ENCODE measurements at regions not wholly inside any gene's neighbourhood (a gene's known extent, or its start where the extent isn't known, plus 50 kb on each side); places are given as distances from the start of the nearest gene placed in this dataset.

DNA sequence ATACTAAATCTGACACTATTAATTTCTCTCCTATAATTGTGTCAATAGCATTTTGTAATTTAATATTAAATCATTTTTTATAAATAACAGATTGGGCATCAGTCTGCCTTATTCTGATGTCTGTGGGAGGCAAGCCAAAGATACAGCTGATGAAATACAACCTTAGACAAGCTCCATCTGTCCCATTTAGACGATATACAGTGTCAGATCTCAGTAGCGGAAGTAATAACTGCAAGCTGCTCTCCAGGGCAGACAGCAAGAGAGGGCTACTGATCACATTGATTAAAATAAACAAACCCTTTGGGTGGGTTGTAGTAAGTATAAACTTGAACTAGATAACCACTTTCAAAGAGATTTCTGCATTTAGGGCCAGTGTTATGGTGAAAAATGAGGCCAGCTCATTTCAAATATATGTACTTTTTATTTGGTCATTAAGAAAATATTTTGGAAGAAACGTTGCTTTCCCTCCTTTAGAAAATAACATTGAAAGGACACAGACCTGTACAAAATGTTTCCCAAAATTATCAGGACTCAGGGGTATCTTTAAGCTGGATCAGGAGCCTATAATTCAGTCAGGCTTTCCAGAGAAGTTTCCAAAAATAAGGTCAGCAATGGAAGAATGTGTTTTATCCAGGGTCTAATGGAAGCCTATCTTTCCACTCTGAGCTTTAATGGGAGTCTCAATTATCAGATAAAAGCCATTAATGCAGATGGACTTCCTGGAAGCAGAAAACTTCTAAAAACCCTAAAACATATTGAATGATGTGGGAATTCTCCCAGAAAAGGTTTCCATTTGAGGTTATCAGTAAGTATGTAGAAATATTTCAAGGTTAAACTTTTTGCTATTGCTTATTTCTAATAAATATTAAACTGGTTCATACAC, 1028.8 kb upstream of the IGFBP7 start:
- TF ChIP-seq, protein P1, sequence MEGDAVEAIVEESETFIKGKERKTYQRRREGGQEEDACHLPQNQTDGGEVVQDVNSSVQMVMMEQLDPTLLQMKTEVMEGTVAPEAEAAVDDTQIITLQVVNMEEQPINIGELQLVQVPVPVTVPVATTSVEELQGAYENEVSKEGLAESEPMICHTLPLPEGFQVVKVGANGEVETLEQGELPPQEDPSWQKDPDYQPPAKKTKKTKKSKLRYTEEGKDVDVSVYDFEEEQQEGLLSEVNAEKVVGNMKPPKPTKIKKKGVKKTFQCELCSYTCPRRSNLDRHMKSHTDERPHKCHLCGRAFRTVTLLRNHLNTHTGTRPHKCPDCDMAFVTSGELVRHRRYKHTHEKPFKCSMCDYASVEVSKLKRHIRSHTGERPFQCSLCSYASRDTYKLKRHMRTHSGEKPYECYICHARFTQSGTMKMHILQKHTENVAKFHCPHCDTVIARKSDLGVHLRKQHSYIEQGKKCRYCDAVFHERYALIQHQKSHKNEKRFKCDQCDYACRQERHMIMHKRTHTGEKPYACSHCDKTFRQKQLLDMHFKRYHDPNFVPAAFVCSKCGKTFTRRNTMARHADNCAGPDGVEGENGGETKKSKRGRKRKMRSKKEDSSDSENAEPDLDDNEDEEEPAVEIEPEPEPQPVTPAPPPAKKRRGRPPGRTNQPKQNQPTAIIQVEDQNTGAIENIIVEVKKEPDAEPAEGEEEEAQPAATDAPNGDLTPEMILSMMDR (conservative IDR thresholded peaks at IDR 0.05; ENCODE audit: low read depth, low read length) = no peak
- H3K4me3 ChIP-seq (ENCODE audit: low read depth, low read length) = no peak overlapping the region
- DNase-seq (ENCODE audit: low read depth) = no peak

DNA sequence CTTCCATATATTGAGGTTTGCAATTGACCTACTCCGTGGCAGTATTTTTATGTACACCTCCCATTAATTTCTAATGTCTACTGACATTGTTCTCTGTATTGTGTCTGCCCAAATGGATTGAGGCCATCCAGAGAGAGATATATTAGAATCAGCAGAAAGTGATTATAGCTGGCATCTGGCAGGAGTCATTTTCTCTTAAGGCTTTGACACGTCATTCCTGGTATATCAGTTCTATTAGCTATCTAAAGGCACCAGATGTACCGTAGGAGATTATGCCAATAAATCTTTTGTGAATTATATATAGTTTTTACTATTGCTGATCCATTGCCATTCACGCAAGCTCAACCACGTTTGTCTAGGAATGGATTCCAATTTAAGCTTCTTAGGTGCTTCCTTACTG, 1026.4 kb upstream of the IGFBP7 start:
- no peak for DNase-seq (ENCODE audit: low read depth)
- TF ChIP-seq, protein P1 (conservative IDR thresholded peaks at IDR 0.05; ENCODE audit: low read depth, low read length) = no peak
- H3K4me3 ChIP-seq (ENCODE audit: low read depth, low read length) = no peak overlapping the region

DNA sequence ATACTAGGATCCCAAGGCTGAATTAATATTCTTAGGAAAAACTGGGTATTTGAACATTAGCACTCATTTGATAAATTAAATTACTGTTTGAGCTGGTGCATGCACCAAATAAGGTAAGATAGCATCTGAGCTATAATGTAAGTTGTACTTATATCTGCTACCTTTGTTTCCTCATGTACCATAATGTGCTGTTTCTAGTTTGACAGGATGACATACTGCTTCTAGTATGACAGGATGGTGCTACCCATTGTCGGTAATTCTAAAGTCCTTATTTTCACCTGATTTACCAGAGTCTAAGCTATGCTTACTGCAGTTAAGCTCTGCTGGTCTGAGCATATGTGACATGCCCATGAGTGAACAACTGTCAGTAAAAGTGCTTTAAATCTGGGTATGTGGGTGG, 1017.5 kb upstream of the IGFBP7 start:
- H3K4me3 ChIP-seq (ENCODE audit: low read depth, low read length) = no peak overlapping the region
- TF ChIP-seq, protein P1 (conservative IDR thresholded peaks at IDR 0.05; ENCODE audit: low read depth, low read length) = no peak
- no peak for DNase-seq (ENCODE audit: low read depth)

DNA sequence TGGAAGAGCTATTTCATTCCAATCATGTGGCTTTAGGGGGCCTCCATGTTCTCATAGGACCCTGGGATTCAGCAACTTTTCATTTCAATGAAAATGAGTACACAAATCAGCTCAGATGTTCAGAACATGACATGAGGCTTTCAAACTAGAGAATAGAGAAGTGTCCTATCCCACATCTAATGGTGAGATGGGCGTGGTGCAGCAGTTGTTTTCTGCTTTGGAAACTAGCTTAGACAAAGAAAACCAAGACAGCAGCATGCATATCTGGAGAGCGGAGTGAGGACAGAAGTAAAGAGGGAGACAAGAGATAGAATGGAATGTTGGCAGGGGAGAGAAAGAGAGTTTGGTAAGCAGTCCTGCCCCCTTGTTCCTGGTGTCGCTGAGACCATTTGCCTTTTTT, 1009.1 kb upstream of the IGFBP7 start:
- H3K4me3 ChIP-seq (ENCODE audit: low read depth, low read length) = no peak overlapping the region
- TF ChIP-seq, protein P1 (conservative IDR thresholded peaks at IDR 0.05; ENCODE audit: low read depth, low read length) = no peak
- DNase-seq (ENCODE audit: low read depth) = no peak

DNA sequence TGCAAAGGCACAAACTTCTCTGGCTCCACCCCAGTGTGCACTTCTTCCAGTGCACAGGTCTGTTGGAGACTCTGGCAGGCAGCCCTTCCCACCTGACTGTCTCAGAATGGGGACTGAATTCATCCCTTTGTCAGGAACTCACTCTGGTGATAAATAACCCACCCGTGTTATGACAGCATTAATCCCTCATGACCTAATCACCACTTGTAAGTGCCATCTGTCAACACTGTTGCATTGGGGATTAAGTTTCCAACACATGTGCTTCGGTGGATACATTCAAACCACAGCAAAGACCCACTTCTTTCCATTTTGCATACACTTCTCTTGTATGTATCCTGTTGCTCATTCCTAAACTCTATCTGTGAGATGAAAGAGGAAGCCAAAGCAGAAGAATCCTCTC, 1002.9 kb upstream of the IGFBP7 start:
- TF ChIP-seq, protein P1 (conservative IDR thresholded peaks at IDR 0.05; ENCODE audit: low read depth, low read length) = no peak
- H3K4me3 ChIP-seq (ENCODE audit: low read depth, low read length) = no peak overlapping the region
- DNase-seq (ENCODE audit: low read depth) = no peak

DNA sequence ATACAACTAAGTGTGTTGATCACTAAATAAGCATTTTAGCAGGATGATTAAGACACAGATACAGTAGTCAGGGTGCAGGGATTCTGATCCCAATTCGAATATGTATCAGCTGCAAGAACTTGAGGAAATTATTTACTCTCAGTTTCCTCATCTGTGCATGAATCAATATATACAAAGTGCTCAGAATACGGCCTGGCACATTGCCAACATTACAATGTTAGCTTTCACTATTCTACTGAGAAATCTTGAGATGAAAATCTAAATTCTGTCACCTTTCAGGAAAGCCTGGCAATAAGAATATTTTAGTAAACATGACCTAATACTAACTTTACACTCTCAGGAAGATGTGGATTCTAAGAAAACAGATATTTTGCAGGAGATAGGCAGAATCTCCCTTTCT, 1001.6 kb upstream of the IGFBP7 start:
- TF ChIP-seq, protein P1 (conservative IDR thresholded peaks at IDR 0.05; ENCODE audit: low read depth, low read length) = no peak
- no peak for DNase-seq (ENCODE audit: low read depth)
- H3K4me3 ChIP-seq (ENCODE audit: low read depth, low read length) = no peak overlapping the region

DNA sequence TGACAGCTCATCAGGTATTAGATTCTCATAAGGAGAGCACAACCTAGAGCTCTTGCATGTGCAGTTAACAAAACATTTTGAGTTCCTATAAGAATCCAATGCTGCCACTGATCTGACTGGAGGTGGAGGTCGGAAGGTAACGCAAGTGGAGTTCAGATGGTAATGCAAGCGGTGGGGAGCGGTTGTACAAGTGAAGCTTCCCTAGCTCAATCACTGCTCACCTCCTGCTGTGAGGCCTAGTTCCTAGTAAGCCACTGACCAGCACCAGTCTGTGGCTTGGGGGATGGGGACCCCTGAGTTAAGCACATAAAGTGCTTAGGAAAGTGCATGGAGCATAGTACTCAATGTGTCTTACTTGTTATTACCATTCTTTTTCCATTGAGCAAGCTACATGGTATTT, 983.2 kb upstream of the IGFBP7 start:
- DNase-seq (ENCODE audit: low read depth) = no peak
- no peak overlapping the region for H3K4me3 ChIP-seq (ENCODE audit: low read depth, low read length)
- TF ChIP-seq, protein P1 (conservative IDR thresholded peaks at IDR 0.05; ENCODE audit: low read depth, low read length) = no peak
